ENCODE measurements at regions not wholly inside any gene's neighbourhood (a gene's known extent, or its start where the extent isn't known, plus 50 kb on each side); places are given as distances from the start of the nearest gene placed in this dataset.

DNA sequence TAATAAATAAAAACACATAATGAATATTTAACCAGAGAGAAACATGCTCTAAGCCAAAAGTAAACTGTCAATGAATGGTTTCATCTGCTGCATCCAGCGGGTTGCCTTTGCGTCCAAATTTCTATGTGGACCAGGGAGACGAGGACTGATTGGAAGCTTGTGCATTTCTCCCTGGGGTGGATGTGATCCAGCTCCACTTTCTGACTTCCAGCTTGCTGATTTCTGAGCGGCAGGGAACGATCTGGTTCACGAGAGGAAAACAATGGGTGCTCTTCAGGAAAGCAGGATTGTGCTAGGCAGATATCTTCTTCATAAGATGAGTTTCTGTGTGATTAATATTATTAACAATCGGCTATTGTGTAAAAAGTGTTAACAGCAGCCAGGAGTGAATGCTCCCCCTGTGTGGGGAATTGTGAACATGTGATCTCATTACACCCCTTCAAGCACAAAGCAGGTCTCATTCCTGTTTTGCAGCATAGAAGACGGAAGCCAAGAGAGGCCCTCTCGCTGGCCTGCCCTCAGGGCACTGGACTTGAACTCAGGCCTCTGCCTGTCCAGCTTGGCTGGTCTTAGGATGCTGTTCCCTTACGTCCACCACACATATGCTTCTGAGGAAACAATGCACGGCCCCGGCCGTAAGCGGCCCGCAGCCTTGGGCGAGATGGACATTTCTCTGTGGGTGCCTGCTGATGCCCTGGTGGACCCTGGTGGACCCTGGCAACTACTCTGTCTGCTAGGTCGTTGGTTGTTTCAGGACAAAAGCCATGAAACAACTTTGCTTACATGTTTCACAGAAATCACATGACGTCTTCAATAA, 183.4 kb upstream of the C1orf174 start:
- 63 to 72% (median 68%) methylated on average over 18 of the region's 18 CpGs for WGBS, 4 donors
- no peak for DNase-seq
- Histone ChIP-seq H3K36me3 (no peaks in the 10 kb centered on the region), H3K4me3 (no peak overlapping the region), H3K4me1 (no peaks in the 10 kb centered on the region), H3K27me3 (peaks cover 0 to 7% (median 0%) of the 10 kb centered on the region in 9 donors), H3K9me3 (no peaks in the 10 kb centered on the region), H3K27ac (no peak overlapping the region)
- ATAC-seq: no peak
- TF ChIP-seq, protein P1, sequence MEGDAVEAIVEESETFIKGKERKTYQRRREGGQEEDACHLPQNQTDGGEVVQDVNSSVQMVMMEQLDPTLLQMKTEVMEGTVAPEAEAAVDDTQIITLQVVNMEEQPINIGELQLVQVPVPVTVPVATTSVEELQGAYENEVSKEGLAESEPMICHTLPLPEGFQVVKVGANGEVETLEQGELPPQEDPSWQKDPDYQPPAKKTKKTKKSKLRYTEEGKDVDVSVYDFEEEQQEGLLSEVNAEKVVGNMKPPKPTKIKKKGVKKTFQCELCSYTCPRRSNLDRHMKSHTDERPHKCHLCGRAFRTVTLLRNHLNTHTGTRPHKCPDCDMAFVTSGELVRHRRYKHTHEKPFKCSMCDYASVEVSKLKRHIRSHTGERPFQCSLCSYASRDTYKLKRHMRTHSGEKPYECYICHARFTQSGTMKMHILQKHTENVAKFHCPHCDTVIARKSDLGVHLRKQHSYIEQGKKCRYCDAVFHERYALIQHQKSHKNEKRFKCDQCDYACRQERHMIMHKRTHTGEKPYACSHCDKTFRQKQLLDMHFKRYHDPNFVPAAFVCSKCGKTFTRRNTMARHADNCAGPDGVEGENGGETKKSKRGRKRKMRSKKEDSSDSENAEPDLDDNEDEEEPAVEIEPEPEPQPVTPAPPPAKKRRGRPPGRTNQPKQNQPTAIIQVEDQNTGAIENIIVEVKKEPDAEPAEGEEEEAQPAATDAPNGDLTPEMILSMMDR (IDR thresholded peaks at IDR 0.05): no peak
- no peak for TF ChIP-seq POLR2A (IDR thresholded peaks at IDR 0.05)
- intact Hi-C loops (cut with DNase I): no loop called here

DNA sequence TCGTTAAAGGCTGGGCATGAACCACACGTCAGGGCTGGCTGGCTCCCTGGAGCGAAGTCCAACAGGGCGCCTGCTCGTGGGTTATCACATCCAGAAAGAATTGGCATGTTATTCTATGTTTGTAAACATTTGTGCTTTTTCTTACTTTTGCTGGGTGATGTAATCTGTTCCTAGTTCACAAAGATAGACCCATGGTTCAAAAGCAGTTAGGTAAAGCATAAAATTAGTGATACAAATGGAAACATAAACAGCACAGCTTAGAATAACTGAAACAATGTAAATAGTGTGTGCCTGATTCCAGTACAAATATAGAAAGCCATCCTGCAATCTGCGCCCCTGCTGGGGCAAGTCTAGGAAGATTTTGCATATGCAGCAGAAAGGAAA, 184.0 kb upstream of the C1orf174 start:
- WGBS, 4 donors: 70 to 84% (median 71%) methylated on average over 6 of the region's 6 CpGs
- intact Hi-C loops (cut with DNase I): no loop called here

DNA sequence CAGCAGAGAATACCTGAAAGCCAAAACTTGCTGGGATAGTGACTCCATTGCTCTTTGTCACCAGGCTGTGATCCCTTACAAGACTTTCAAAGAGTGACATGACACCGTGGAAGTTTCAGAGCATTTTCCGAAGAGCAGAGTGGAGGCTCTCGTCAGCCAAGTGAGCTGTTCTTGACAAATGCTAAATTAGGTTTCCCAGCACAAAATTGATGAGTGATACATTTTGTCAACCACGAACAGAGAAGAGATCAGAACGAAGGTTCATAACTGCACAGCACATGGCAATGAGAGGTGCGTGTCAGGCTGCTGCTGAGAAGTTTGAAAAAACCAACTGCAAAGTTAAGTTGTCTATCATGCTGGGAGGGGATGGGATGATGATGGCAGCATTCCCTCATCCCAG, 184.4 kb upstream of the C1orf174 start:
- H3K27me3 ChIP-seq: peaks cover 0 to 7% (median 0%) of the 10 kb centered on the region in 9 donors
- intact Hi-C loops (cut with DNase I): no loop called here
- H3K27ac ChIP-seq: no peak overlapping the region
- DNase-seq (no peak), ATAC-seq (no peak)
- no peak overlapping the region for H3K4me3 ChIP-seq
- no peaks in the 10 kb centered on the region for H3K9me3 ChIP-seq
- WGBS, 4 donors: 71 to 80% (median 76%) methylated on average over 6 of the region's 6 CpGs
- TF ChIP-seq, protein P1 (IDR thresholded peaks at IDR 0.05): no peak
- TF ChIP-seq POLR2A (IDR thresholded peaks at IDR 0.05): no peak
- no peaks in the 10 kb centered on the region for H3K36me3 ChIP-seq
- no peaks in the 10 kb centered on the region for H3K4me1 ChIP-seq

More for the DNA sequence above, 184.0 kb upstream of the C1orf174 start:
- Histone ChIP-seq H3K4me3 (no peak overlapping the region), H3K4me1 (no peaks in the 10 kb centered on the region), H3K27ac (no peak overlapping the region), H3K27me3 (peaks cover 0 to 7% (median 0%) of the 10 kb centered on the region in 9 donors), H3K9me3 (no peaks in the 10 kb centered on the region), H3K36me3 (no peaks in the 10 kb centered on the region)
- no peak for DNase-seq
- TF ChIP-seq, protein P1 (IDR thresholded peaks at IDR 0.05): no peak
- no peak for TF ChIP-seq POLR2A (IDR thresholded peaks at IDR 0.05)
- no peak for ATAC-seq

DNA sequence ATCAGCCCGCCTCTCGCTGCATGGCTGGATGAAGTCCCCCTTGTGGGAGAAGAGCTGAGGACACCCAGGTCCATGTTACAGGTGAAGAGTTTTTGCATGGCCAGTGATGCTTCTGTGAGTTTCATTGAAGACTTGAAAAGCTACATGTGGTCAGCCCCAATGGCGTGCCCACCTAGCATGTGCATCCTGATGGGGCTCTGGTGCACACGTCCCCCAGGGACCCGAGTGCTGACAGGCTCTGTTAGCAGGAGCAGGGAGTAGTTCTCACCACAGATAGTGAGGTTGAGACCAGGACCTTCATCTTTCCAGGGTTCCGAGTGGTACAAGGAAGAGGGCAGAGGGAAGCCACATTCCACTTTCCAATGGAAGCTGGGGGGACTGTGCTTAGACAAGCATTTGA, 184.8 kb upstream of the C1orf174 start:
- no peak for TF ChIP-seq POLR2A (IDR thresholded peaks at IDR 0.05)
- TF ChIP-seq, protein P1 (IDR thresholded peaks at IDR 0.05): no peak
- DNase-seq (no peak), ATAC-seq (no peak)
- WGBS, 4 donors: 67 to 79% (median 77%) methylated on average over 6 of the region's 6 CpGs
- H3K27ac ChIP-seq: no peak overlapping the region
- H3K9me3 ChIP-seq: no peaks in the 10 kb centered on the region
- H3K4me1 ChIP-seq: no peaks in the 10 kb centered on the region
- intact Hi-C loops (cut with DNase I): no loop called here
- H3K4me3 ChIP-seq: no peak overlapping the region
- peaks cover 0 to 7% (median 0%) of the 10 kb centered on the region in 9 donors for H3K27me3 ChIP-seq
- H3K36me3 ChIP-seq: no peaks in the 10 kb centered on the region
